ENCODE measurements at regions not wholly inside any gene's neighbourhood (a gene's known extent, or its start where the extent isn't known, plus 50 kb on each side); places are given as distances from the start of the nearest gene placed in this dataset.
A peak's percentile ranks its signal among the peaks of the same experiment; 100 is the strongest.

DNA sequence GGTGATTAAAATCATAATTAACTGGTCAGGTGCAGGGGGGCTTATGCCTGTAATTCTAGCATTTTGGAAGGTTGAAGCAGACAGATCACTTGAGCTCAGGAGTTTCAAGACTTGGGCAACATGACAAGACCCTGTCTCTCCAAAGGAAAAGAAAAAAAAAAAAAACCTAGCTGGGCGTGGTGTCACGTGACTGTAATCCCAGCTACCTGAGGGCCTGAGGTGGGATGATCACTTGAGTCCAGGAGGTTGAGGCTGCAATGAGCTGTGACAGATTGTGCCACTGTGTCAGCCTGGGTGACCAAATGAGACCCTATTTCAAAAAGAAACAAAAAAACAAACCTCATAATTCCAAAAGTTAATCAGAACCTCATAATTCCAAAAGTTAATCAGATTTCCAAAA lies 505.5 kb downstream of the CDH8 start:
- Histone ChIP-seq H3K4me3 (no peak overlapping the region), H3K27ac (no peak overlapping the region), H3K4me1 (no peaks in the 10 kb centered on the region), H3K9me3 (peaks cover 0 to 7% (median 0%) of the 10 kb centered on the region in 8 donors), H3K27me3 (replicated peaks in 1 of 7) (no peaks in the 10 kb centered on the region), H3K36me3 (no peaks in the 10 kb centered on the region)
- intact Hi-C loops (cut with DNase I; ENCODE audit: low total_unique reads), result no loop called here
- TF ChIP-seq POLR2AphosphoS5 (IDR thresholded peaks at IDR 0.05), result no peak
- no peak for TF ChIP-seq POLR2A (IDR thresholded peaks at IDR 0.05)
- TF ChIP-seq, protein P1, sequence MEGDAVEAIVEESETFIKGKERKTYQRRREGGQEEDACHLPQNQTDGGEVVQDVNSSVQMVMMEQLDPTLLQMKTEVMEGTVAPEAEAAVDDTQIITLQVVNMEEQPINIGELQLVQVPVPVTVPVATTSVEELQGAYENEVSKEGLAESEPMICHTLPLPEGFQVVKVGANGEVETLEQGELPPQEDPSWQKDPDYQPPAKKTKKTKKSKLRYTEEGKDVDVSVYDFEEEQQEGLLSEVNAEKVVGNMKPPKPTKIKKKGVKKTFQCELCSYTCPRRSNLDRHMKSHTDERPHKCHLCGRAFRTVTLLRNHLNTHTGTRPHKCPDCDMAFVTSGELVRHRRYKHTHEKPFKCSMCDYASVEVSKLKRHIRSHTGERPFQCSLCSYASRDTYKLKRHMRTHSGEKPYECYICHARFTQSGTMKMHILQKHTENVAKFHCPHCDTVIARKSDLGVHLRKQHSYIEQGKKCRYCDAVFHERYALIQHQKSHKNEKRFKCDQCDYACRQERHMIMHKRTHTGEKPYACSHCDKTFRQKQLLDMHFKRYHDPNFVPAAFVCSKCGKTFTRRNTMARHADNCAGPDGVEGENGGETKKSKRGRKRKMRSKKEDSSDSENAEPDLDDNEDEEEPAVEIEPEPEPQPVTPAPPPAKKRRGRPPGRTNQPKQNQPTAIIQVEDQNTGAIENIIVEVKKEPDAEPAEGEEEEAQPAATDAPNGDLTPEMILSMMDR (IDR thresholded peaks at IDR 0.05 in 8 of 11, conservative IDR thresholded peaks at IDR 0.05 in 3 of 11), result no peak
- no peak for DNase-seq
- WGBS, 5 donors, result 70 to 88% (median 83%) methylated on average over 2 of the region's 2 CpGs

DNA sequence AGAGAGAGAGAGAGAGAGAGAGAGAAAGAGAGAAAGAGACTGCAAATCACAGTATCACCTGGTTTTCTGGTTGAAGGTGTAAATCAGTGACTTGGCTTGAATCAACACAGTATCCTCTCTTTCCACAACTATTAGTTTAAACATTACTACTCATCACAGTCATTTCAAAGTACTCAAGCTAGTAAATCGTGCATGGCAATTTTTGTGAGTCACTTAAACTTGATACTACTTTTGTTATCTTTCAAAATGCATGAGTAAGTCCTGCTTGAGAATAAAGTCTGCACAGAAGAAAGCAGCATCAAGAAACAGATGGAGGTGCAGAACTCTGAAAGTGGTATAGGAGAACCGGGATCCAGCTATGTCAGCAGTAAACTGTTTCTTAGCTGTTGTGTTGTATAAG lies 535.4 kb downstream of the CDH8 start:
- Histone ChIP-seq H3K4me3 (no peak overlapping the region), H3K27ac (no peak overlapping the region), H3K36me3 (no peaks in the 10 kb centered on the region), H3K4me1 (no peaks in the 10 kb centered on the region), H3K9me3 (peaks cover 0 to 11% (median 0%) of the 10 kb centered on the region in 8 donors), H3K27me3 (replicated peaks in 1 of 7) (no peaks in the 10 kb centered on the region)
- TF ChIP-seq, protein P1 (IDR thresholded peaks at IDR 0.05 in 8 of 11, conservative IDR thresholded peaks at IDR 0.05 in 3 of 11), result no peak
- TF ChIP-seq POLR2A (IDR thresholded peaks at IDR 0.05) (no peak), POLR2AphosphoS5 (IDR thresholded peaks at IDR 0.05) (no peak)
- DNase-seq, result no peak
- 63 to 78% (median 72%) methylated on average over 2 of the region's 2 CpGs for WGBS, 5 donors
- intact Hi-C loops (cut with DNase I; ENCODE audit: low total_unique reads), result no loop called here

DNA sequence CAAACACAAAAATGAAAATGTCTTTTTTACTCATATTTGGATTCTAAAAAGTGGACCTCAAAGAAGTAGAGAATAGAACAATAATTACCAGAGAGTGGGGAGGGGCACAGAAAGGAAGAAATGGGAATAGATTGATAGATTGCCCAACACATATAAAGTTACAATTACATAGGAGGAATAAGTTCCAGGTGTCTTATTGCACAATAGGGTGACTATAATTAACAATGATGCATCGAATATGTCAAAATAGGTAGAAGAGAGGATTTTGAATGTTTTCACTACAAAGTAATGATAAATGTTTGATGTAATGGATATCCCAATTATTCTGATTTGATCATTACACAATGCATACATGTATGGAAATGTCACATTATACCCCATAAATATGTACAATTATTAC lies 556.0 kb downstream of the CDH8 start:
- intact Hi-C loops (cut with DNase I; ENCODE audit: low total_unique reads), result no loop called here
- WGBS, 5 donors, result 83 to 100% (median 88%) methylated on average over 1 of the region's 1 CpG
- H3K36me3 ChIP-seq, result no peaks in the 10 kb centered on the region
- no peak overlapping the region for H3K27ac ChIP-seq
- no peak overlapping the region for H3K4me3 ChIP-seq
- H3K27me3 ChIP-seq (replicated peaks in 1 of 7), result no peaks in the 10 kb centered on the region
- H3K9me3 ChIP-seq, result peaks cover 0 to 44% (median 23%) of the 10 kb centered on the region in 8 donors
- DNase-seq, result no peak
- TF ChIP-seq, protein P1 (IDR thresholded peaks at IDR 0.05 in 8 of 11, conservative IDR thresholded peaks at IDR 0.05 in 3 of 11), result no peak
- TF ChIP-seq POLR2AphosphoS5 (IDR thresholded peaks at IDR 0.05) (no peak), POLR2A (IDR thresholded peaks at IDR 0.05) (no peak)
- no peaks in the 10 kb centered on the region for H3K4me1 ChIP-seq

GRCh38 chr16:61471737-61472136 lies 564.5 kb downstream of the CDH8 start:
- H3K27ac ChIP-seq, result no peak overlapping the region
- H3K4me1 ChIP-seq, result no peaks in the 10 kb centered on the region
- intact Hi-C loops (cut with DNase I; ENCODE audit: low total_unique reads), result no loop called here
- no peak overlapping the region for H3K4me3 ChIP-seq
- peaks cover 0 to 66% (median 34%) of the 10 kb centered on the region in 8 donors for H3K9me3 ChIP-seq
- H3K27me3 ChIP-seq (replicated peaks in 1 of 7), result no peaks in the 10 kb centered on the region
- no peak for TF ChIP-seq POLR2AphosphoS5 (IDR thresholded peaks at IDR 0.05)
- DNase-seq, result peak; percentile 37
- H3K36me3 ChIP-seq, result no peaks in the 10 kb centered on the region

- Histone ChIP-seq H3K27me3 (replicated peaks in 1 of 7) (no peaks in the 10 kb centered on the region), H3K36me3 (no peaks in the 10 kb centered on the region), H3K4me1 (no peaks in the 10 kb centered on the region), H3K27ac (no peak overlapping the region), H3K9me3 (peaks cover 0 to 61% (median 32%) of the 10 kb centered on the region in 8 donors), H3K4me3 (no peak overlapping the region)
- 66 to 93% (median 83%) methylated on average over 2 of the region's 2 CpGs for WGBS, 5 donors
- intact Hi-C loops (cut with DNase I; ENCODE audit: low total_unique reads), result no loop called here
- DNase-seq, result no peak
- TF ChIP-seq POLR2AphosphoS5 (IDR thresholded peaks at IDR 0.05), result no peak
- TF ChIP-seq, protein P1 (IDR thresholded peaks at IDR 0.05 in 8 of 11, conservative IDR thresholded peaks at IDR 0.05 in 3 of 11), result no peak
- no peak for TF ChIP-seq POLR2A (IDR thresholded peaks at IDR 0.05)
Measured at GRCh38 chr16:61471023-61471422, 565.2 kb downstream of the CDH8 start.
